ENCODE measurements at regions not wholly inside any gene's neighbourhood (a gene's known extent, or its start where the extent isn't known, plus 50 kb on each side); places are given as distances from the start of the nearest gene placed in this dataset.

GRCh38 chr19:28727480-28728159, 485.3 kb downstream of the UQCRFS1 start:
- DNase-seq (ENCODE audit: low read depth in 1 of 2, low spot score in 1 of 2), result no peak
- TF ChIP-seq CTCF (IDR thresholded peaks at IDR 0.05; ENCODE audit: insufficient read depth, low read length), result no peak
- no peak for TF ChIP-seq GABPA (IDR thresholded peaks at IDR 0.05; ENCODE audit: low read depth)
- no peak for TF ChIP-seq REST (IDR thresholded peaks at IDR 0.05; ENCODE audit: insufficient replicate concordance, low read depth)
- no peak for TF ChIP-seq SPI1 (IDR thresholded peaks at IDR 0.05; ENCODE audit: borderline replicate concordance, low read depth)
- no peak for TF ChIP-seq POLR2AphosphoS5 (IDR thresholded peaks at IDR 0.05; ENCODE audit: low read depth)
- H3K4me3 ChIP-seq (replicated peaks; ENCODE audit: insufficient read depth, low read length), result no peak overlapping the region
- H3K27ac ChIP-seq (replicated peaks), result no peak overlapping the region
- peaks cover 5% of the 10 kb centered on the region for H3K27me3 ChIP-seq (ENCODE audit: insufficient read depth, poor library complexity, severe bottlenecking)

- no peak overlapping the region for H3K4me3 ChIP-seq (replicated peaks; ENCODE audit: insufficient read depth, low read length)
- no peak overlapping the region for H3K27ac ChIP-seq (replicated peaks)
- no peak for DNase-seq (ENCODE audit: low read depth in 1 of 2, low spot score in 1 of 2)
- TF ChIP-seq GABPA (IDR thresholded peaks at IDR 0.05; ENCODE audit: low read depth) (no peak), REST (IDR thresholded peaks at IDR 0.05; ENCODE audit: insufficient replicate concordance, low read depth) (no peak), POLR2AphosphoS5 (IDR thresholded peaks at IDR 0.05; ENCODE audit: low read depth) (no peak), SPI1 (IDR thresholded peaks at IDR 0.05; ENCODE audit: borderline replicate concordance, low read depth) (peak; percentile 47; the same call in 1 of the 2 replicates)
- H3K27me3 ChIP-seq (ENCODE audit: insufficient read depth, poor library complexity, severe bottlenecking), result peaks cover 5% of the 10 kb centered on the region
Observed at GRCh38 chr19:28726533-28727479, 486.1 kb downstream of the UQCRFS1 start.

- no peak for TF ChIP-seq CTCF (IDR thresholded peaks at IDR 0.05; ENCODE audit: insufficient read depth, low read length)
- no peak for TF ChIP-seq POLR2AphosphoS5 (IDR thresholded peaks at IDR 0.05; ENCODE audit: low read depth)
- H3K27ac ChIP-seq (replicated peaks), result no peak overlapping the region
- no peaks in the 10 kb centered on the region for H3K27me3 ChIP-seq (ENCODE audit: insufficient read depth, poor library complexity, severe bottlenecking)
- H3K4me3 ChIP-seq (replicated peaks; ENCODE audit: insufficient read depth, low read length), result no peak overlapping the region
- no peak for DNase-seq (ENCODE audit: low read depth in 1 of 2, low spot score in 1 of 2)
Observed at GRCh38 chr19:28718909-28719308, 494.0 kb downstream of the UQCRFS1 start.

- no peak for TF ChIP-seq GABPA (IDR thresholded peaks at IDR 0.05; ENCODE audit: low read depth)
- TF ChIP-seq POLR2AphosphoS5 (IDR thresholded peaks at IDR 0.05; ENCODE audit: low read depth), result peak; percentile 41; the same call in 1 of the 2 replicates
- TF ChIP-seq SPI1 (IDR thresholded peaks at IDR 0.05; ENCODE audit: borderline replicate concordance, low read depth), result no peak
- no peak for TF ChIP-seq REST (IDR thresholded peaks at IDR 0.05; ENCODE audit: insufficient replicate concordance, low read depth)
- no peak for TF ChIP-seq CTCF (IDR thresholded peaks at IDR 0.05; ENCODE audit: insufficient read depth, low read length)
- no peaks in the 10 kb centered on the region for H3K27me3 ChIP-seq (ENCODE audit: insufficient read depth, poor library complexity, severe bottlenecking)
Observed at GRCh38 chr19:28715157-28715556, 497.8 kb downstream of the UQCRFS1 start.

More at GRCh38 chr19:28715157-28715556, 497.8 kb downstream of the UQCRFS1 start:
- Histone ChIP-seq H3K4me3 (replicated peaks; ENCODE audit: insufficient read depth, low read length) (no peak overlapping the region), H3K27ac (replicated peaks) (no peak overlapping the region)
- DNase-seq (ENCODE audit: low read depth in 1 of 2, low spot score in 1 of 2), result peak in 1 of 2 experiments; percentile 21
